Thymus (tissue), 11 donors: ENCODE measurements at regions not wholly inside any gene's neighbourhood (a gene's known extent, or its start where the extent isn't known, plus 50 kb on each side); places are given as distances from the start of the nearest gene placed in this dataset.

Experiments used
- DNase-seq, 9 donors: peaks; one replicate each; pipeline ENCODE4 v3.0.0-alpha.2; 2013; ENCODE audit warnings: low spot score in 9 of 9, low read depth in 6 of 9, missing footprints in 1 of 9
- H3K27ac ChIP-seq, 2 donors: one replicate each; pipeline ENCODE4 v1.5.1; 2013; ENCODE audit warnings: control low read depth in 1 of 2, low read depth in 1 of 2, low read length in 1 of 2, mild to moderate bottlenecking in 1 of 2, moderate library complexity in 1 of 2
- H3K27me3 ChIP-seq, 2 donors: one replicate each; pipeline ENCODE4 v1.5.1; 2013; ENCODE audit warnings: low read length in 1 of 2; ENCODE audit not compliant: control insufficient read depth in 2 of 2, insufficient read depth in 1 of 2
- H3K36me3 ChIP-seq, 2 donors: one replicate each; pipeline ENCODE4 v1.5.1; 2013; ENCODE audit warnings: low read length in 1 of 2, mild to moderate bottlenecking in 1 of 2, moderate library complexity in 1 of 2; ENCODE audit not compliant: control insufficient read depth in 2 of 2, insufficient read depth in 2 of 2
- H3K4me1 ChIP-seq, 2 donors: one replicate each; pipeline ENCODE4 v1.5.1; 2013; ENCODE audit warnings: low read length in 2 of 2; ENCODE audit not compliant: control insufficient read depth in 2 of 2, insufficient read depth in 2 of 2
- H3K4me3 ChIP-seq, 2 donors: one replicate each; pipeline ENCODE4 v1.5.1; 2013; ENCODE audit warnings: low read length in 2 of 2, control low read depth in 1 of 2, mild to moderate bottlenecking in 1 of 2
- H3K9me3 ChIP-seq, 2 donors: one replicate each; pipeline ENCODE4 v1.5.1; 2013; ENCODE audit warnings: low read length in 1 of 2, mild to moderate bottlenecking in 1 of 2; ENCODE audit not compliant: control insufficient read depth in 2 of 2, insufficient read depth in 1 of 2
- WGBS: extraction: QIAGEN DNeasy Blood & Tissue Kit; methylation state at CpG from one replicate; pipeline ENCODE4 v1.1.7; 2013; 5-methylcytosine and 5-hydroxymethylcytosine counted together
- donor health status: healthy.

GRCh38 chr2:67487993-67488392 is 90.9 kb downstream of the ETAA1 start:
- WGBS: 96% methylated on average over 4 of the region's 4 CpGs
- Histone ChIP-seq H3K27ac (no peak overlapping the region), H3K27me3 (no peaks in the 10 kb centered on the region), H3K9me3 (no peaks in the 10 kb centered on the region), H3K4me3 (no peak overlapping the region), H3K36me3 (no peaks in the 10 kb centered on the region), H3K4me1 (no peaks in the 10 kb centered on the region)
- no peak for DNase-seq

- no peak for DNase-seq
- no peak overlapping the region for H3K4me3 ChIP-seq
- WGBS: 91% methylated on average over 8 of the region's 8 CpGs
- no peaks in the 10 kb centered on the region for H3K9me3 ChIP-seq
- no peaks in the 10 kb centered on the region for H3K27me3 ChIP-seq
- H3K27ac ChIP-seq: no peak overlapping the region
- H3K36me3 ChIP-seq: no peaks in the 10 kb centered on the region
- H3K4me1 ChIP-seq: no peaks in the 10 kb centered on the region
Measured at GRCh38 chr2:67489396-67489795, 92.3 kb downstream of the ETAA1 start.

- no peaks in the 10 kb centered on the region for H3K27me3 ChIP-seq
- no peak for DNase-seq
- no peak overlapping the region for H3K4me3 ChIP-seq
- WGBS: 89% methylated on average over 1 of the region's 1 CpG
- no peaks in the 10 kb centered on the region for H3K36me3 ChIP-seq
- no peak overlapping the region for H3K27ac ChIP-seq
- H3K9me3 ChIP-seq: no peaks in the 10 kb centered on the region
- no peaks in the 10 kb centered on the region for H3K4me1 ChIP-seq
Measured at GRCh38 chr2:67498931-67499330, 101.8 kb downstream of the ETAA1 start.

GRCh38 chr2:67499989-67500388 is 102.9 kb downstream of the ETAA1 start:
- no peaks in the 10 kb centered on the region for H3K27me3 ChIP-seq
- no peak overlapping the region for H3K27ac ChIP-seq
- DNase-seq: no peak
- no peak overlapping the region for H3K4me3 ChIP-seq
- no peaks in the 10 kb centered on the region for H3K36me3 ChIP-seq
- WGBS: 85% methylated on average over 4 of the region's 4 CpGs
- H3K9me3 ChIP-seq: no peaks in the 10 kb centered on the region
- no peaks in the 10 kb centered on the region for H3K4me1 ChIP-seq

- WGBS: 87% methylated on average over 6 of the region's 6 CpGs
- Histone ChIP-seq H3K4me3 (no peak overlapping the region), H3K4me1 (no peaks in the 10 kb centered on the region), H3K27ac (no peak overlapping the region), H3K9me3 (no peaks in the 10 kb centered on the region), H3K36me3 (no peaks in the 10 kb centered on the region), H3K27me3 (no peaks in the 10 kb centered on the region)
- DNase-seq: no peak
Measured at GRCh38 chr2:67500541-67500940, 103.4 kb downstream of the ETAA1 start.

- no peak overlapping the region for H3K27ac ChIP-seq
- 89% methylated on average over 6 of the region's 6 CpGs for WGBS
Measured at GRCh38 chr2:67502346-67503065, 105.4 kb downstream of the ETAA1 start.

GRCh38 chr2:67503066-67503795 is 106.1 kb downstream of the ETAA1 start:
- no peak overlapping the region for H3K4me3 ChIP-seq
- H3K27ac ChIP-seq: no peak overlapping the region
- H3K9me3 ChIP-seq: no peaks in the 10 kb centered on the region
- H3K4me1 ChIP-seq: no peaks in the 10 kb centered on the region
- no peak for DNase-seq
- WGBS: 80% methylated on average over 4 of the region's 4 CpGs
- no peaks in the 10 kb centered on the region for H3K36me3 ChIP-seq
- no peaks in the 10 kb centered on the region for H3K27me3 ChIP-seq

More at GRCh38 chr2:67502346-67503065, 105.4 kb downstream of the ETAA1 start:
- Histone ChIP-seq H3K27me3 (no peaks in the 10 kb centered on the region), H3K36me3 (no peaks in the 10 kb centered on the region), H3K4me3 (no peak overlapping the region), H3K4me1 (no peaks in the 10 kb centered on the region), H3K9me3 (no peaks in the 10 kb centered on the region)
- no peak for DNase-seq

- Histone ChIP-seq H3K4me3 (no peak overlapping the region), H3K27me3 (no peaks in the 10 kb centered on the region), H3K36me3 (no peaks in the 10 kb centered on the region), H3K4me1 (no peaks in the 10 kb centered on the region), H3K27ac (no peak overlapping the region), H3K9me3 (no peaks in the 10 kb centered on the region)
- no peak for DNase-seq
- WGBS: 87% methylated on average over 3 of the region's 3 CpGs
Measured at GRCh38 chr2:67510745-67511144, 113.6 kb downstream of the ETAA1 start.

- Histone ChIP-seq H3K4me3 (no peak overlapping the region), H3K9me3 (no peaks in the 10 kb centered on the region), H3K4me1 (no peaks in the 10 kb centered on the region), H3K36me3 (no peaks in the 10 kb centered on the region), H3K27ac (no peak overlapping the region), H3K27me3 (no peaks in the 10 kb centered on the region)
- DNase-seq: no peak
Measured at GRCh38 chr2:67514515-67514914, 117.4 kb downstream of the ETAA1 start.
